AG09319 (cell line): ENCODE measurements at regions not wholly inside any gene's neighbourhood (a gene's known extent, or its start where the extent isn't known, plus 50 kb on each side); places are given as distances from the start of the nearest gene placed in this dataset.

Experiments
- DNase-seq: peaks from one replicate; pipeline ENCODE4 v3.0.0-alpha.2; 2010; ENCODE audit warnings: low read depth; ENCODE audit errors: extremely low read depth
- CTCF ChIP-seq: IDR thresholded peaks from 2 replicates; pipeline ENCODE4 v1.5.1; 2011; ENCODE audit warnings: low read depth, mild to moderate bottlenecking, inconsistent platforms, low read length, moderate library complexity

- no peak for TF ChIP-seq CTCF
- no peak for DNase-seq
Observed at GRCh38 chr7:91323626-91324158, 59.5 kb downstream of the FZD1 start.

GRCh38 chr7:91324663-91325062 is 60.4 kb downstream of the FZD1 start:
- no peak for DNase-seq
- no peak for TF ChIP-seq CTCF

- no peak for TF ChIP-seq CTCF
- DNase-seq: no peak
Observed at GRCh38 chr7:91325726-91326125, 61.5 kb downstream of the FZD1 start.

GRCh38 chr7:91326516-91327199 is 62.4 kb downstream of the FZD1 start:
- TF ChIP-seq CTCF: no peak
- no peak for DNase-seq

GRCh38 chr7:91327346-91327745 is 63.1 kb downstream of the FZD1 start:
- TF ChIP-seq CTCF: no peak
- no peak for DNase-seq

GRCh38 chr7:91329571-91329970 is 65.3 kb downstream of the FZD1 start:
- DNase-seq: no peak
- no peak for TF ChIP-seq CTCF

- DNase-seq: no peak
- TF ChIP-seq CTCF: no peak
Observed at GRCh38 chr7:91330191-91330808, 66.1 kb downstream of the FZD1 start.
